Fibroblast of mammary gland (primary cell): ENCODE measurements at regions not wholly inside any gene's neighbourhood (a gene's known extent, or its start where the extent isn't known, plus 50 kb on each side); places are given as distances from the start of the nearest gene placed in this dataset.

Experiments used
- DNase-seq: peaks from one replicate; pipeline ENCODE4 v3.0.0-alpha.2; 2010; ENCODE audit warnings: low read depth
- H3K4me3 ChIP-seq: 2 replicates; pipeline ENCODE4 v1.5.1; 2011; ENCODE audit warnings: low read depth, mild to moderate bottlenecking, low read length, moderate library complexity; ENCODE audit not compliant: control insufficient read depth
- CTCF ChIP-seq: conservative IDR thresholded peaks from 2 replicates; pipeline ENCODE4 v1.5.1; 2011; ENCODE audit warnings: low read depth, low read length, inconsistent platforms; ENCODE audit not compliant: control insufficient read depth, insufficient read depth

- H3K4me3 ChIP-seq: no peak overlapping the region
- no peak for DNase-seq
- TF ChIP-seq CTCF: no peak
These were observed 463.9 kb downstream of the WDR72 start for GRCh38 chr15:53295574-53295973.

GRCh38 chr15:53288542-53288941, 470.9 kb downstream of the WDR72 start:
- H3K4me3 ChIP-seq: no peak overlapping the region
- TF ChIP-seq CTCF: no peak
- DNase-seq: no peak

GRCh38 chr15:53274630-53275029, 484.5 kb upstream of the ONECUT1 start:
- TF ChIP-seq CTCF: no peak
- no peak for DNase-seq
- H3K4me3 ChIP-seq: no peak overlapping the region

- H3K4me3 ChIP-seq: no peak overlapping the region
- DNase-seq: no peak
- no peak for TF ChIP-seq CTCF
These were observed 482.0 kb upstream of the ONECUT1 start for GRCh38 chr15:53272116-53272515.

- DNase-seq: no peak
- no peak for TF ChIP-seq CTCF
- H3K4me3 ChIP-seq: no peak overlapping the region
These were observed 476.0 kb upstream of the ONECUT1 start for GRCh38 chr15:53266176-53266575.

GRCh38 chr15:53260647-53261046, 470.5 kb upstream of the ONECUT1 start:
- DNase-seq: no peak

More at GRCh38 chr15:53260647-53261046, 470.5 kb upstream of the ONECUT1 start:
- H3K4me3 ChIP-seq: no peak overlapping the region
- TF ChIP-seq CTCF: no peak
